ENCODE measurements at regions not wholly inside any gene's neighbourhood (a gene's known extent, or its start where the extent isn't known, plus 50 kb on each side); places are given as distances from the start of the nearest gene placed in this dataset.

DNA sequence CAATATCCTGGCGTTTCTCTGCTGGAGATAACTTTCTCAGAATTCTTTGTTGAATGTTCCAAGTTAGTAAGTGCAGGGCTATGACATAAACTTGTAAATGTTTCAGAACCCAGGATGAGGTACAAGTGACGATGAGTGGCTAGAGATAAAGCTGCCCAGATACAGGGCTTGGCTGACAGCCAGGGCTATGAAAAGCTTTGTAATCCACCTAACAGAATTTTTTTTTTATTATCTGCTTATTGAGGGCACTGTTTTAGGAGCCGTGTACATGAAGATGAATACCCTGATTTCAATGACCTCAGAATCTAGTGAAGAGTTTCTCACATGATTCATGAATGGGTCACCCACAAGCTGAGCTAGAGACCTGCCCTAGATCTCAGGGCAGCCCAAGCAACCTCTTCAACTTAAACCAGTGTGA lies 431.4 kb downstream of the DIPK2A start:
- no peak for TF ChIP-seq POLR2AphosphoS5 (IDR thresholded peaks at IDR 0.05; ENCODE audit: insufficient read depth in 1 of 2, low read depth in 1 of 2)
- TF ChIP-seq, protein P1, sequence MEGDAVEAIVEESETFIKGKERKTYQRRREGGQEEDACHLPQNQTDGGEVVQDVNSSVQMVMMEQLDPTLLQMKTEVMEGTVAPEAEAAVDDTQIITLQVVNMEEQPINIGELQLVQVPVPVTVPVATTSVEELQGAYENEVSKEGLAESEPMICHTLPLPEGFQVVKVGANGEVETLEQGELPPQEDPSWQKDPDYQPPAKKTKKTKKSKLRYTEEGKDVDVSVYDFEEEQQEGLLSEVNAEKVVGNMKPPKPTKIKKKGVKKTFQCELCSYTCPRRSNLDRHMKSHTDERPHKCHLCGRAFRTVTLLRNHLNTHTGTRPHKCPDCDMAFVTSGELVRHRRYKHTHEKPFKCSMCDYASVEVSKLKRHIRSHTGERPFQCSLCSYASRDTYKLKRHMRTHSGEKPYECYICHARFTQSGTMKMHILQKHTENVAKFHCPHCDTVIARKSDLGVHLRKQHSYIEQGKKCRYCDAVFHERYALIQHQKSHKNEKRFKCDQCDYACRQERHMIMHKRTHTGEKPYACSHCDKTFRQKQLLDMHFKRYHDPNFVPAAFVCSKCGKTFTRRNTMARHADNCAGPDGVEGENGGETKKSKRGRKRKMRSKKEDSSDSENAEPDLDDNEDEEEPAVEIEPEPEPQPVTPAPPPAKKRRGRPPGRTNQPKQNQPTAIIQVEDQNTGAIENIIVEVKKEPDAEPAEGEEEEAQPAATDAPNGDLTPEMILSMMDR (IDR thresholded peaks at IDR 0.05): no peak
